HG02885 (cell line): ENCODE measurements at regions not wholly inside any gene's neighbourhood (a gene's known extent, or its start where the extent isn't known, plus 50 kb on each side); places are given as distances from the start of the nearest gene placed in this dataset.

Experiments used
- ATAC-seq: cut with Tn5 transposase; IDR thresholded peaks from one replicate; pipeline ENCODE4 v1.9.1; 2021; ENCODE audit warnings: mild to moderate bottlenecking; ENCODE audit not compliant: unreplicated experiment, poor library complexity

DNA sequence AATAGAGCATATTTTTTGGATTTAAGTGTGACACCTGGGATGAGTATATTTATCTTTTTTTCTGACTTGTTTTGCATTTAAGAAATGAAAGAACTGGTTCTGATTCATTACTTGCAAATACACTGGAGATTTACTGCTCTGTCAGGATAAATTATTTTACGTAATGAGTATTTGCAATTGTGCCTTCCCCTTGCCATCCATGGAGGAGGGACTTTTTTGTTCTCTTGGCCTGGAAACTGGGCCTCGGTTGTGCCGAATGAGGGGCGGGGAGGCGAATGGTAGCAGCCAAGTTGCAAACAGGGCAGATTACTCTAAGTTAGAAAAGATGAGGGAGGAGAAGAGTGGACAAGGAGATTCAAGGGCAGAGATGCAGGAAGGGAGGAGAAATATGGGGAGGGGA lies 308.7 kb downstream of the ATP23 start:
- ATAC-seq = no peak

DNA sequence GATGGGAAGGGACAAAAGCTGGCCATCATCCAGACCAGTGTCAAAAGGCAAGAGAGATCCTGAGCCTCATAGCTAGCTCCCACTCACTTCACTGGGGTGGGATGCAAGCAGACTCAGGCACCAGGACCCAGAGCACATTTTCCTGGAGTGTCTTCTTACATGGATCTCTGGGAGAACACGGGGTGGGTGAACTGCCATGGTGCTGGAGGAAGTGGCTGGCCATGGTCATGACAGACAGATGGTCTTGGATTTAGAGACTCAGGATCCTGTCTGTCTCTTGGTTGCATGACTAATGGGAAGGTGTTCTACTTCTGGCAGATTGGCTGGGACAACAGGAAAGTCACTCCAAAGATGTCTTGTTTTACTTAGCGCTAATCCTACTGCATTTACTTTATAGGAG lies 311.5 kb downstream of the ATP23 start:
- no peak for ATAC-seq

DNA sequence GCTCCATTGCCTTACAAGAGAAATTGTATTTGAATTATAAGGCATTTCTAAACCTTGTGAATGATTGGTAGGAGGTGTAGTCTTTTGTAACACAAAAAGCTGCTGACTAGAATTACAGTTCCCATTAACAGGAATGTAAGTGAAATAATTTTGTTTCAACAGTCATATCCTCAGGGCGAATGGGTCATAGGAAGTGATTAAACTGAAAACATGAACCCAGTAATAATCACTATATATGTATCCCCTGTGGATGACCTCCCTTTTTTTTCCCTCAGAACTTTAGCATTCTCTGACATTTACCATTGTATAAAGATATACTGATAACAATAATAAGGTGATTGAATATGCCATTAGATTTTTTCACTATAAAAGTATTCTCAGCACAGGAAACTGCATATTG lies 312.3 kb downstream of the ATP23 start:
- no peak for ATAC-seq

GRCh38 chr12:58254463-58255100 lies 313.2 kb downstream of the ATP23 start:
- ATAC-seq = no peak

- ATAC-seq = no peak
Measured at GRCh38 chr12:58262796-58263195, 321.4 kb downstream of the ATP23 start.

- ATAC-seq = no peak
Measured at GRCh38 chr12:58263816-58264215, 322.4 kb downstream of the ATP23 start.

GRCh38 chr12:58268069-58268468 lies 326.7 kb downstream of the ATP23 start:
- no peak for ATAC-seq

DNA sequence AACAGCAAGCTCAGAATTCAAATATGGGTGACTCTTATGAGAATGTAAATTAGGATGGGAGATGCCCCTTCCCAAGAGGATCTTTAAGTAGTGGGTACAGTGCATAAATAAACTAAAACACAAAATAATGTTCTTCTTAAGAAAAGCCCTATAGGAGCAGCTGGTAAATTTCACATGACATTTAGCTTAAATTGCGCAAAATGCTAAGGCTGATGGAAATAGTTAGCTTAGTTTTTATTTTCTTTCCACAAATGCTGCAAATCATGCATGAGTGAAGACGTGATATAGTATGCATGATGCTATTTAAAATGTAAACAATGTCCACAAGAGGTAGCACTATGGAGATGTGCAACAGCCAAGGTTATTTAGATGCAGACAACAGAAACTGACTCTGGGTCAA lies 328.1 kb downstream of the ATP23 start:
- ATAC-seq = no peak

DNA sequence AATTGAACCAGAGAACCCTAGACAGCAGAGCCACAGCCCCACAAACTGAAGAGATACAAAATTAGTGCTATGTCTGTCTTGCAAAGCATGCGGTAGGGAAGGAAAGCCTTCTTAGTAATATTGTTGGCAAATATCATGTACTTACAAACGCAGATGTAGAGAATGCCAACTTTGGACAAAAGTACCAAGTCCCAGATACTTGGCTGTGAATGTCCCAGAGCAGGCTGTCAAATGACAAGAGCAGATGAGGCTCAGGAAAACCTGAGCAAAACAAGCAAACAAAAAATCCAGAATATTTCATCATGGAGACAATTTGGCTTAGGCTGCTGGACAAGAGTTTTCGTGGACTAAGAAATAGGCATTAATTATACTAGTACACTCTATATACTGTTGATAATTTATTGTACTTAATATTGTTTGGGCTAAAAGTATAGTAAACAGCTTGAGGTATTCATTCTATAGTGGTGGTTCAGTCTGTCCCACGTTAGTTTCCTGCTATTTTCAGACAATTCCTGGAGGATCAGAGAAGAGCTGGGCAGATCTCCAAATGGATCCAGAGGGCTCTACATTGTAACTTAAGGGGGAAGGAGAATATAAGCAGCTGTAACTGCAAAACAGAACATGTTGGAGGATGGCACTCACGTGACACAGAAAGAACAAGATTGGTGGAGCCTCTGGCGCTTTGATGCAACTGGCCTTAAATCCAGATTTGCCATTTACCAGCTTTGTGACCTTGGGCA lies 329.8 kb downstream of the ATP23 start:
- ATAC-seq = no peak

- no peak for ATAC-seq
Measured at GRCh38 chr12:58272461-58272860, 331.1 kb downstream of the ATP23 start.

GRCh38 chr12:58277231-58277630 lies 335.9 kb downstream of the ATP23 start:
- no peak for ATAC-seq

DNA sequence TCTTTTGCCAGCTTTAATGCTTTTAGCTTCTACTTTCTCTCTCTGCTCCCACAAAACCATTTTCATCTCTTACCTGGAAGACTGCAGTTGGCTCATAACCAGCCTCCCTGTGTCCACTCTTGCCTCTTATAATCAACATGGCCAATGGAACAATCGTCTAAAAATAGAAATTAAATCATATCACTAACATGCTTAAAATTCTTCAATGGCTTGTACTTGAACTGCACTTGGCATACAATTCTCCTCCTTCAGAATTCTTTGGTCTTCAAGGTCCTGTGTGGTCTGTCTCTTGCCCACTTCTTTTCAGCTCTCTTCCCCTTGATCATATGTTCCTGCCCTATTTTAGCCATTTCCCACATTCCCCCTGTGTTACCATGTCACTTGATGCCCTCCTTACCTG lies 342.2 kb downstream of the ATP23 start:
- no peak for ATAC-seq

DNA sequence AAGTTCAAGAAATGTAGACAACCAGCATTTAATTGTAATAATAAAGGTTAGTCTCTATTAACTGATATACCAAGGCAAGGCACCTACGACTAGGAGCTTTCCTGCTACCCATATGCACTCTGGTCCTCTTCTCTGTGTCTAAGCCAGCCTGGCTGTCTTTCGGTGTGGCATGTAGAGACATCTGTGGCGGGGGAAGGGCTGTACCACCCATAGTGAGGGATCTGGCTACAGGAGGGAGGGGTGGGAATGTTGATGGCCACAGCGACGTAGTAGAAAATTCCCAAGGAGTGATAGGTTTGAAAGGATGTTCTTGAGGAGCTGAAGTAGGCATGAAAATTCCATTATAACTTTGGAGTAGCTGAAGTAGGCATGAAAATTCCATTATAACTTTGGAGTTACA lies 344.2 kb downstream of the ATP23 start:
- no peak for ATAC-seq

DNA sequence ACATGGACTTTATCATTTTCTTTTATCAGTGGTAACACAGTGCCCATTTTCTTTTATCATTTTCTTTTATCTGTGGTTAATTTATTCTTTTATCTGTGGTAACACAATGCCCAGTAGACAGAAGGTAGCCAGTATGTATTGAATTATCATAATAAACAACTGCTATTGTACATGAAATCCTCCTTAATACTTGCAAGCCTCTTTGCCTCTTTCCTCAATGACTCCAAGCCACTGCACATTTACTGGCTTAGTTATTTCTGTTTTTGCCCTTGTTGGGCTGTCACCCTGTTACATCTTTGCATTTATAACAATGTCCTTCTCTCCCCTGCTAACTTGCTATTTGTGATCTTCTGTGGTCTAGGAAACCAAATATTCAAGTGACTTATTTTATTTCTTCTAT lies 345.0 kb downstream of the ATP23 start:
- ATAC-seq = no peak

- ATAC-seq = no peak
Measured at GRCh38 chr12:58288190-58288589, 346.8 kb downstream of the ATP23 start.

GRCh38 chr12:58291106-58291505 lies 349.7 kb downstream of the ATP23 start:
- ATAC-seq = peak; percentile 92

GRCh38 chr12:58293308-58293982 lies 352.1 kb downstream of the ATP23 start:
- no peak for ATAC-seq

GRCh38 chr12:58295268-58295667 lies 353.9 kb downstream of the ATP23 start:
- no peak for ATAC-seq

DNA sequence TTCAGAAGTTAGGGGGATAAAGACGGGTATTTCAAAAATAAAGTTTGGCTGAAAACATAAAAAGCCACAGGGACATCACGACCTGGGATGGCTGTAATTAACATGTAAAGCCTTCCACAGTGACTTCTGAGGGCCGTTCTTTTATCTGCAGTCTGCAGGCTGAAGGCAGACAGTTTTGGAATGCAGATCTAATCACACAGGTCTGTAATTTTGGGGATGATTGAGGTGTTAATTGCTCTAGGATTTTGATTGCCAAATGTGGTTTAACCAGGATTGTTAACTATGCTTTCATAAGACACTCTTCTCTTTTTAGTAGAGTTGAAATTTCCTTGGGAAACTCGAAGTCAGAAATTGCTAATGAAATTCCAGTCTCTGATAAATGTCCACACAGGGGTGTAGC lies 355.5 kb downstream of the ATP23 start:
- ATAC-seq = no peak

DNA sequence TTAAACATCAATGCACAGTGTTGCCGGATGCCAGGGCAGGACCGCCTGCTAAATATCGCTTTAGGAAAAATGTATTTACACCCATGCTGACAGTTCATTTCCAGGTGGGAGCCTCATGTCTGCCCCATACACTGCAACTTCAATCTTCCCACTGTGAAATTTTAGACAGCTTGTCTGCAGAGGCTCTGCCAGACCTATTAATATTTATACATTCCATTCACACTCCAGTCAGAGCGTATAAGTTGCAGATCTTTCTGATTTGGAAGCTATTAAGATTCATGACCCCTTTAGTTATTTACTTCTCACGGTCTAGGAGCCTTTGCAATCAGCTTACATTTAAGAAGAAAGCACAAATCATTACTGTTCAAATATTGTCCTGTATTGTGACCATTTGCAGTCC lies 357.4 kb downstream of the ATP23 start:
- no peak for ATAC-seq

DNA sequence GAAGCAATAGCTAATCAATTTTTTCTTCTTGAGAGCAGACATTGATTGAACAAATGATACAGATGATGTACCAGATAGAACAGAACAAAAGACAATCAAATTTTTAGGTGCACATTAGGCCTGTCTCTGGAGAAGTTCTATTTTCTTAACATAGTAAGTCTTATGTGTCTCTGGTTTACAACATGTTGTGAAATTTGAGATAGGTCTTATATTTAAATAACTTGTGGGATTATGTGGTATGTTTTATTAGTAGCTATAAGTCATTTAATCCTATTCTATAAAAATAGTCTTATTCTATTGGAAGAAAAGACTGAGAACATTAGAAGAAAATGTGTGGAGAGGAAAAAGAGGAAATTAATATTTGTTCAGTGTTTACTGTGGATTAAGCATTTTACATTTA lies 358.0 kb downstream of the ATP23 start:
- no peak for ATAC-seq
